ENCODE measurements at regions not wholly inside any gene's neighbourhood (a gene's known extent, or its start where the extent isn't known, plus 50 kb on each side); places are given as distances from the start of the nearest gene placed in this dataset.

- DNase-seq, result no peak
- H3K27me3 Mint-ChIP-seq (ENCODE audit: insufficient read depth), result peaks cover 7% of the 10 kb centered on the region; the same call in 1 of the 2 replicates
- H3K9me3 Mint-ChIP-seq, result peaks cover 7% of the 10 kb centered on the region; the same call in 1 of the 2 replicates
- no peak overlapping the region for H3K27ac Mint-ChIP-seq
- no peaks in the 10 kb centered on the region for H3K36me3 Mint-ChIP-seq (ENCODE audit: low read depth)
- H3K4me3 Mint-ChIP-seq, result no peak overlapping the region
- TF ChIP-seq, protein P1, sequence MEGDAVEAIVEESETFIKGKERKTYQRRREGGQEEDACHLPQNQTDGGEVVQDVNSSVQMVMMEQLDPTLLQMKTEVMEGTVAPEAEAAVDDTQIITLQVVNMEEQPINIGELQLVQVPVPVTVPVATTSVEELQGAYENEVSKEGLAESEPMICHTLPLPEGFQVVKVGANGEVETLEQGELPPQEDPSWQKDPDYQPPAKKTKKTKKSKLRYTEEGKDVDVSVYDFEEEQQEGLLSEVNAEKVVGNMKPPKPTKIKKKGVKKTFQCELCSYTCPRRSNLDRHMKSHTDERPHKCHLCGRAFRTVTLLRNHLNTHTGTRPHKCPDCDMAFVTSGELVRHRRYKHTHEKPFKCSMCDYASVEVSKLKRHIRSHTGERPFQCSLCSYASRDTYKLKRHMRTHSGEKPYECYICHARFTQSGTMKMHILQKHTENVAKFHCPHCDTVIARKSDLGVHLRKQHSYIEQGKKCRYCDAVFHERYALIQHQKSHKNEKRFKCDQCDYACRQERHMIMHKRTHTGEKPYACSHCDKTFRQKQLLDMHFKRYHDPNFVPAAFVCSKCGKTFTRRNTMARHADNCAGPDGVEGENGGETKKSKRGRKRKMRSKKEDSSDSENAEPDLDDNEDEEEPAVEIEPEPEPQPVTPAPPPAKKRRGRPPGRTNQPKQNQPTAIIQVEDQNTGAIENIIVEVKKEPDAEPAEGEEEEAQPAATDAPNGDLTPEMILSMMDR (IDR thresholded peaks at IDR 0.05), result no peak
- H3K4me1 Mint-ChIP-seq (ENCODE audit: low read depth), result no peaks in the 10 kb centered on the region
These were observed 116.7 kb upstream of the EGLN3 start for GRCh38 chr14:34067587-34067986.

DNA sequence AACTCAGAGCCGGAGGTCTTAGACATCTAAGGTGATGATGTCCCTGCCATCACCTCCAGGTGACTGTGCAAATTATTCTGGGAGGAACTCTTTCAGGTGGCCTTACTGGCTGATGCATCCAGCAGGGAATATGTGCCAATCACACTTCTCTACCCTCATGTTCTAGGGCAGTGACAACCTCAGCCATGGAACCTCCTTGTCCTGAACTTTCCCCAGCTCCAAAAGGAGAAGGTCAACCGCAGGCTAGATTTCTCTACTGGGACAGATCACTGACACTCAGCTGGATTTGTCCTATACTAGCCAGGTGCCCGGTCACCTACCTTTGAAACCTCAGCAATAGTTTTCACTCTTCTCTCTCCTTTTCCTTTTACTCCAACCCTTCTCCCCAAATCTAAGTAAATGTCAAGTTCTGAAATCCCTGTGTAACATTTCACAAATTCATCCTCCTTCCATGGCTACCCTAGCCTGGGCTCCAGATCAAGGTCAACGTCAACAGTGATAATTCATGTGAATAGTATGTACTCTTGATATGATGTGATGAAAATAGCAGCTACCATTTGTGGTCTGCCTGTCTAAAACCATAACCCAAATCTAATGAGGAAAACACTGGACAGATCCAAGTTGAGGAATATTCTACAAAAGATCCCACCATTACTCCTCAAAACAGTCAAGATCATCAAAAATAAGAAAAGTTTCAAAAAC, 115.0 kb upstream of the EGLN3 start:
- no peaks in the 10 kb centered on the region for H3K4me1 Mint-ChIP-seq (ENCODE audit: low read depth)
- H3K27me3 Mint-ChIP-seq (ENCODE audit: insufficient read depth), result peaks cover 7% of the 10 kb centered on the region; the same call in 1 of the 2 replicates
- no peak overlapping the region for H3K4me3 Mint-ChIP-seq
- TF ChIP-seq, protein P1 (IDR thresholded peaks at IDR 0.05), result no peak
- H3K36me3 Mint-ChIP-seq (ENCODE audit: low read depth), result no peaks in the 10 kb centered on the region
- H3K9me3 Mint-ChIP-seq, result no peaks in the 10 kb centered on the region; the same call in 1 of the 2 replicates
- no peak for DNase-seq
- H3K27ac Mint-ChIP-seq, result no peak overlapping the region

DNA sequence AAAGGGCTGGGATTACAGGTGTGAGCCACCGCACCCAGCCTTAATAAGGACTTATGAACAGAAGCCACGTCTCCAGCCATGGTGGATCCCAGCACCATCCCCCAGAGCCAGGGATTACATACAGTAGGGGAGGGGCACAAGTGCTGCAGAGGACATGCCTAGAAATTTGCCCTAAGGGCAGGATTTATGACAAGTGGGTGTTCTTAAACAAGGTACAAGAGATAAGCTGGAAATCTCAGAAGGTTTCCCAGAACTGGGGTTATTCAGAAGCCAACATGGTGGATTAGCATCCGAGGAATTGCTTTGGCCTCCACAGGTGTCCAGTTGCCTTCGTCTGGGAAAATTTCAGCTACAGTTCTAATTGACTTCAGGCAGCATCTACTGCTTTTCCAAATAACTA, 114.4 kb upstream of the EGLN3 start:
- Mint-ChIP-seq H3K27me3 (ENCODE audit: insufficient read depth) (peaks cover 7% of the 10 kb centered on the region; the same call in 1 of the 2 replicates), H3K27ac (no peak overlapping the region), H3K4me3 (no peak overlapping the region), H3K36me3 (ENCODE audit: low read depth) (no peaks in the 10 kb centered on the region), H3K9me3 (no peaks in the 10 kb centered on the region), H3K4me1 (ENCODE audit: low read depth) (no peaks in the 10 kb centered on the region)
- DNase-seq, result no peak
- TF ChIP-seq, protein P1 (IDR thresholded peaks at IDR 0.05), result no peak

DNA sequence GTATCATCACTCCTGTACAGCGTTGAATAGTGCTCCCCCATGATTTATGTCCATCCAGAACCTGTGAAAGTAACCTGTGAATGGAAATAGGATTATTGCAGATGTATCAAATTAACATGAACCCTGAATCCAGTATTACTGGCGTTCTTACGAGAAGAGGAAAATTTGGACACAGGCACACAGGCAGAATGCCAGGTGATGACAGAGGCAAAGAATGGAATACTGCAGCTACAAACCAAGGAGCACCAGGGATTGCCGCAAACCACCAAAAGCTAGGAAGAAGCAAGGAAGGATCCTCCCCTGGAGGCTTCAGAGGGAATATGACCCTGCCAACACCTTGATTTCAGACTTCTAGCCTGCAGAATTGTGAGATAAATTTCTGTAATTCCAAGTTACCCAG, 113.5 kb upstream of the EGLN3 start:
- Mint-ChIP-seq H3K9me3 (no peaks in the 10 kb centered on the region), H3K36me3 (ENCODE audit: low read depth) (no peaks in the 10 kb centered on the region), H3K27me3 (ENCODE audit: insufficient read depth) (peaks cover 7% of the 10 kb centered on the region; the same call in 1 of the 2 replicates), H3K4me1 (ENCODE audit: low read depth) (no peaks in the 10 kb centered on the region), H3K27ac (no peak overlapping the region), H3K4me3 (no peak overlapping the region)
- DNase-seq, result peak; percentile 18
- TF ChIP-seq, protein P1 (IDR thresholded peaks at IDR 0.05), result no peak

DNA sequence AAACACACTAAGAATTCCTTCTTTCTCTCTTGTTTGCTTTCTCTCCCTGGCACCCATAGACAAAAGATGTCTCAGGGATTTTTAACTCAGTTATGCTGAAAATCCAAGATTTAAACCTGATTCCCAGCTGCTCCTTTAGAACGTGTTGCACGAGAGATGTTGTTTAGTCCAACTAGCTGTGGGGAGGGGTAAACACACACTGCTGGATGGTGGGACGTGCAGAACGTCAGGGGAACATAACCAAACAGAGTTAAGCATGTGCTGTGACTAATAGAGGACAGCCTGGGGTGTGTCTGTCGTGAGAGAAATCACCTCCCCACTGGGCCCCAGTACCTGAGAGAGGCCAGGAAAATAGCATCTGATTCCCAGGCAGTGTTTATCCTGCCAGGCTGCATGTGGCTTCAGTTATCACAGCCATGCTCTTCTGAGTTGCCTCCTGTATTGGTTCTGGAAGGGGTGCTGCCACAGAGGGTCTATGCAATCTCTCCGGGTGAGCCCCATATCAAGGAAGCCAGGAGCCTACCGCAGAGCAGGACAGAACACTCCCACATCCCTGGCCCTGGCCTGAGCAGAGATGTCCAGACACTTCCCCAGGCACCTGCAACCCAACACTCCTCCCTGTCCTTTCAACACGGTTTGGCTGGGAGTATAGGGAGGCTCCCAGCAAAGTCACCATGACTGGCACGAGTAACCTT, 112.7 kb upstream of the EGLN3 start:
- Mint-ChIP-seq H3K27me3 (ENCODE audit: insufficient read depth) (peaks cover 7% of the 10 kb centered on the region; the same call in 1 of the 2 replicates), H3K4me3 (no peak overlapping the region), H3K36me3 (ENCODE audit: low read depth) (no peaks in the 10 kb centered on the region), H3K9me3 (no peaks in the 10 kb centered on the region), H3K4me1 (ENCODE audit: low read depth) (no peaks in the 10 kb centered on the region), H3K27ac (no peak overlapping the region)
- no peak for DNase-seq
- TF ChIP-seq, protein P1 (IDR thresholded peaks at IDR 0.05), result no peak
